ENCODE measurements at regions not wholly inside any gene's neighbourhood (a gene's known extent, or its start where the extent isn't known, plus 50 kb on each side); places are given as distances from the start of the nearest gene placed in this dataset.

GRCh38 chr10:63770523-63770922, 249.3 kb downstream of the REEP3 start:
- H3K9ac ChIP-seq (ENCODE audit: low read length) = no peak overlapping the region
- H3K4me3 ChIP-seq (ENCODE audit: low read length) = no peak overlapping the region
- 0 out of 2 replicates have a peak, but pooled peaks cover 3% of the 10 kb centered on the region for H3K4me1 ChIP-seq (ENCODE audit: low read length)
- no peak overlapping the region for H2AFZ ChIP-seq (ENCODE audit: low read depth, low read length)
- TF ChIP-seq EZH2phosphoT487 (IDR thresholded peaks at IDR 0.05; ENCODE audit: low read depth) (no peak), CTCF (IDR thresholded peaks at IDR 0.05; ENCODE audit: low read depth, low read length) (no peak)
- H3K27ac ChIP-seq (ENCODE audit: low read length) = no peak overlapping the region
- H4K20me1 ChIP-seq (ENCODE audit: insufficient read depth, low read length) = no peaks in the 10 kb centered on the region
- 0 out of 2 replicates have a peak, but pooled peaks cover 4% of the 10 kb centered on the region for H3K27me3 ChIP-seq (ENCODE audit: low read depth, low read length)
- no peaks in the 10 kb centered on the region for H3K79me2 ChIP-seq (ENCODE audit: low read length)
- H3K36me3 ChIP-seq (replicated peaks; ENCODE audit: low read depth, low read length) = no peaks in the 10 kb centered on the region
- no peak overlapping the region for H3K4me2 ChIP-seq (ENCODE audit: low read length)
- no peaks in the 10 kb centered on the region for H3K9me3 ChIP-seq (ENCODE audit: insufficient read depth, low read length)

- H3K4me1 ChIP-seq (ENCODE audit: low read length) = 0 out of 2 replicates have a peak, but pooled peaks cover 3% of the 10 kb centered on the region
Observed at GRCh38 chr10:63772491-63772890, 251.3 kb downstream of the REEP3 start.

GRCh38 chr10:63773106-63773505, 251.9 kb downstream of the REEP3 start:
- H2AFZ ChIP-seq (ENCODE audit: low read depth, low read length) = no peak overlapping the region
- no peaks in the 10 kb centered on the region for H3K79me2 ChIP-seq (ENCODE audit: low read length)
- no peaks in the 10 kb centered on the region for H3K36me3 ChIP-seq (replicated peaks; ENCODE audit: low read depth, low read length)
- H3K27me3 ChIP-seq (ENCODE audit: low read depth, low read length) = 0 out of 2 replicates have a peak, but pooled peaks cover 4% of the 10 kb centered on the region
- H3K4me2 ChIP-seq (ENCODE audit: low read length) = no peak overlapping the region
- H3K4me3 ChIP-seq (ENCODE audit: low read length) = no peak overlapping the region
- no peaks in the 10 kb centered on the region for H3K4me1 ChIP-seq (ENCODE audit: low read length)
- H3K9ac ChIP-seq (ENCODE audit: low read length) = no peak overlapping the region
- TF ChIP-seq CTCF (IDR thresholded peaks at IDR 0.05; ENCODE audit: low read depth, low read length) (no peak), EZH2phosphoT487 (IDR thresholded peaks at IDR 0.05; ENCODE audit: low read depth) (no peak)
- H3K27ac ChIP-seq (ENCODE audit: low read length) = no peak overlapping the region
- H3K9me3 ChIP-seq (ENCODE audit: insufficient read depth, low read length) = no peaks in the 10 kb centered on the region
- no peaks in the 10 kb centered on the region for H4K20me1 ChIP-seq (ENCODE audit: insufficient read depth, low read length)

More at GRCh38 chr10:63772491-63772890, 251.3 kb downstream of the REEP3 start:
- H3K79me2 ChIP-seq (ENCODE audit: low read length) = no peaks in the 10 kb centered on the region
- no peak overlapping the region for H3K27ac ChIP-seq (ENCODE audit: low read length)
- no peak overlapping the region for H3K9ac ChIP-seq (ENCODE audit: low read length)
- H4K20me1 ChIP-seq (ENCODE audit: insufficient read depth, low read length) = no peaks in the 10 kb centered on the region
- H3K27me3 ChIP-seq (ENCODE audit: low read depth, low read length) = 0 out of 2 replicates have a peak, but pooled peaks cover 4% of the 10 kb centered on the region
- no peak overlapping the region for H3K4me3 ChIP-seq (ENCODE audit: low read length)
- H3K9me3 ChIP-seq (ENCODE audit: insufficient read depth, low read length) = no peaks in the 10 kb centered on the region
- TF ChIP-seq CTCF (IDR thresholded peaks at IDR 0.05; ENCODE audit: low read depth, low read length) (no peak), EZH2phosphoT487 (IDR thresholded peaks at IDR 0.05; ENCODE audit: low read depth) (no peak)
- no peak overlapping the region for H2AFZ ChIP-seq (ENCODE audit: low read depth, low read length)
- H3K36me3 ChIP-seq (replicated peaks; ENCODE audit: low read depth, low read length) = no peaks in the 10 kb centered on the region
- no peak overlapping the region for H3K4me2 ChIP-seq (ENCODE audit: low read length)

- TF ChIP-seq EZH2phosphoT487 (IDR thresholded peaks at IDR 0.05; ENCODE audit: low read depth) (no peak), CTCF (IDR thresholded peaks at IDR 0.05; ENCODE audit: low read depth, low read length) (no peak)
- H3K9ac ChIP-seq (ENCODE audit: low read length) = no peak overlapping the region
- H4K20me1 ChIP-seq (ENCODE audit: insufficient read depth, low read length) = no peaks in the 10 kb centered on the region
- H2AFZ ChIP-seq (ENCODE audit: low read depth, low read length) = no peak overlapping the region
- H3K36me3 ChIP-seq (replicated peaks; ENCODE audit: low read depth, low read length) = no peaks in the 10 kb centered on the region
- H3K4me2 ChIP-seq (ENCODE audit: low read length) = no peak overlapping the region
- no peaks in the 10 kb centered on the region for H3K4me1 ChIP-seq (ENCODE audit: low read length)
- no peak overlapping the region for H3K4me3 ChIP-seq (ENCODE audit: low read length)
- H3K27me3 ChIP-seq (ENCODE audit: low read depth, low read length) = 0 out of 2 replicates have a peak, but pooled peaks cover 4% of the 10 kb centered on the region
- H3K79me2 ChIP-seq (ENCODE audit: low read length) = no peaks in the 10 kb centered on the region
- no peak overlapping the region for H3K27ac ChIP-seq (ENCODE audit: low read length)
- no peaks in the 10 kb centered on the region for H3K9me3 ChIP-seq (ENCODE audit: insufficient read depth, low read length)
Observed at GRCh38 chr10:63773962-63774361, 252.8 kb downstream of the REEP3 start.
